ENCODE measurements at regions not wholly inside any gene's neighbourhood (a gene's known extent, or its start where the extent isn't known, plus 50 kb on each side); places are given as distances from the start of the nearest gene placed in this dataset.

DNA sequence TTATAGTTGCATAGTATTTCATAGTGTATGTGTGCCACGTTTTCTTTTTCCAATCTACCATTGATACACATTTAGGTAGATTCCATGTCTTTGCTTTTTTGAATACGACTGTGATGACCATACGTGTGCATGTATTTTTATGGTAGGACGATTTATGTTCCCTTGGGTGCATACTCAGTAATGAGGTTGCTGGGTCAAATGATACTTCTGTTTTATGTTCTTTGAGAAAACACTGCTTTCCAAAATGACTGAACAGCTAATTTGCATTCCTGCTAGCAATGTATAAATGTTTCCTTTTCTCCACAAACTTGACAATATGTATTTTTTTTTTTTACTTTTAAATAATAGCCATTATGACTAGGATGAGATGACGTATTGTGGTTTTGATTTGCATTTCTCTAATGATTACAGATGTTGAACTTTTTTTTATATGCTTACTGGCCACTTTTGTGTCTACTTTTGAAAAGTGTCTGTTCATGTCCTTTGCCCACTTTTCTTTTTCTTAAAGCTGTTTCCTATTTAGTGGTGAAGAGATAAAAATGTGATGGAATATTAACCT is 969.5 kb upstream of the NDST4 start:
- no peak for DNase-seq (ENCODE audit: low read depth, low spot score)
- ChIA-PET CTCF (no interaction called here), POLR2A (no interaction called here)
- Histone ChIP-seq H3K4me3 (ENCODE audit: low read depth, low read length) (no peak overlapping the region), H3K27ac (ENCODE audit: low read depth, low read length) (no peak overlapping the region), H3K9me3 (ENCODE audit: control insufficient read depth, insufficient read depth, low read length) (peaks cover 3% of the 10 kb centered on the region; the same call in 1 of the 2 replicates), H3K27me3 (ENCODE audit: control insufficient read depth, insufficient read depth, low read length) (no peaks in the 10 kb centered on the region)
- TF ChIP-seq, protein P1, sequence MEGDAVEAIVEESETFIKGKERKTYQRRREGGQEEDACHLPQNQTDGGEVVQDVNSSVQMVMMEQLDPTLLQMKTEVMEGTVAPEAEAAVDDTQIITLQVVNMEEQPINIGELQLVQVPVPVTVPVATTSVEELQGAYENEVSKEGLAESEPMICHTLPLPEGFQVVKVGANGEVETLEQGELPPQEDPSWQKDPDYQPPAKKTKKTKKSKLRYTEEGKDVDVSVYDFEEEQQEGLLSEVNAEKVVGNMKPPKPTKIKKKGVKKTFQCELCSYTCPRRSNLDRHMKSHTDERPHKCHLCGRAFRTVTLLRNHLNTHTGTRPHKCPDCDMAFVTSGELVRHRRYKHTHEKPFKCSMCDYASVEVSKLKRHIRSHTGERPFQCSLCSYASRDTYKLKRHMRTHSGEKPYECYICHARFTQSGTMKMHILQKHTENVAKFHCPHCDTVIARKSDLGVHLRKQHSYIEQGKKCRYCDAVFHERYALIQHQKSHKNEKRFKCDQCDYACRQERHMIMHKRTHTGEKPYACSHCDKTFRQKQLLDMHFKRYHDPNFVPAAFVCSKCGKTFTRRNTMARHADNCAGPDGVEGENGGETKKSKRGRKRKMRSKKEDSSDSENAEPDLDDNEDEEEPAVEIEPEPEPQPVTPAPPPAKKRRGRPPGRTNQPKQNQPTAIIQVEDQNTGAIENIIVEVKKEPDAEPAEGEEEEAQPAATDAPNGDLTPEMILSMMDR (IDR thresholded peaks at IDR 0.05; ENCODE audit: low read depth, low read length): no peak

DNA sequence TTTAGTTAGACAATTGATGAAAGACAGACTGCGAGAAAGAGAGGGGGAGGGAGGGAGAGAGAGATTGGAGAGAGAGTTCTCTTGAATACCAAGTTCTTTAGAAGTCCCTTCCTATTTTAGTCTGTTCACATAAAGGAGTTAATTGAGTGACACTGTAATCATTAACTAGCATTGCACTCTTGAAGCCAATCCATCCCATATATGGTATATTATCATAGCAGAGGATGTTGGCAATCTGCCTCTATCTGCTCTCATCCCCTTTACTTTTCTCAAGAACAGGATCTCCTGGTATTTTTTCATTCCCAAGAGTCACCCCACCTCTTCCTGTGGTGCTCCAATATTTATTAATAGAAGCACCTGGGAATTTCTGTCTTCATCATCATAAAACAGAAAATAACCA is 959.6 kb upstream of the NDST4 start:
- TF ChIP-seq, protein P1 (IDR thresholded peaks at IDR 0.05; ENCODE audit: low read depth, low read length): no peak
- POLR2A ChIA-PET: no interaction called here
- CTCF ChIA-PET: no interaction called here

DNA sequence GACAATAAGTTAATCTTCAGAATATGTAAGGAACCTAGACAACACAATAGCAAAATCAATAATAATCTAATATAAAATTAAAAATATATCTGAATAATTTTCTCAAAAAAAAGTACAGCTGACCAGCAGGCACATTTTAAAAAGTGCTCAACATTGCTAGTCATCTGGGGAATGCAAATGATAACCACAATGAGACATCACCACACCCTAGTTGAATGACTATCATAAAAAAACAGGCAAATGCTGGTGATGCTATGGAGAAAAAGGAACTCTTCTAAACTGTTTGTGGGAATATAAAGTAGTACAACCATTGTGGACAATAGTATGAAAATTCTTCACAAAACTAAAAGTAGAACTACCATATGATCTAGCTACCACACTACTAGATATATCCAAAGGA is 956.9 kb upstream of the NDST4 start:
- H3K27me3 ChIP-seq (ENCODE audit: control insufficient read depth, insufficient read depth, low read length): no peaks in the 10 kb centered on the region
- no peak overlapping the region for H3K4me3 ChIP-seq (ENCODE audit: low read depth, low read length)
- no peak overlapping the region for H3K27ac ChIP-seq (ENCODE audit: low read depth, low read length)
- no peak for DNase-seq (ENCODE audit: low read depth, low spot score)
- CTCF ChIA-PET: no interaction called here
- TF ChIP-seq, protein P1 (IDR thresholded peaks at IDR 0.05; ENCODE audit: low read depth, low read length): no peak
- POLR2A ChIA-PET: no interaction called here
- H3K9me3 ChIP-seq (ENCODE audit: control insufficient read depth, insufficient read depth, low read length): peaks cover 9% of the 10 kb centered on the region

More for the DNA sequence above, 959.6 kb upstream of the NDST4 start:
- no peaks in the 10 kb centered on the region for H3K27me3 ChIP-seq (ENCODE audit: control insufficient read depth, insufficient read depth, low read length)
- H3K4me3 ChIP-seq (ENCODE audit: low read depth, low read length): no peak overlapping the region
- no peak for DNase-seq (ENCODE audit: low read depth, low spot score)
- peaks cover 9% of the 10 kb centered on the region for H3K9me3 ChIP-seq (ENCODE audit: control insufficient read depth, insufficient read depth, low read length)
- no peak overlapping the region for H3K27ac ChIP-seq (ENCODE audit: low read depth, low read length)

DNA sequence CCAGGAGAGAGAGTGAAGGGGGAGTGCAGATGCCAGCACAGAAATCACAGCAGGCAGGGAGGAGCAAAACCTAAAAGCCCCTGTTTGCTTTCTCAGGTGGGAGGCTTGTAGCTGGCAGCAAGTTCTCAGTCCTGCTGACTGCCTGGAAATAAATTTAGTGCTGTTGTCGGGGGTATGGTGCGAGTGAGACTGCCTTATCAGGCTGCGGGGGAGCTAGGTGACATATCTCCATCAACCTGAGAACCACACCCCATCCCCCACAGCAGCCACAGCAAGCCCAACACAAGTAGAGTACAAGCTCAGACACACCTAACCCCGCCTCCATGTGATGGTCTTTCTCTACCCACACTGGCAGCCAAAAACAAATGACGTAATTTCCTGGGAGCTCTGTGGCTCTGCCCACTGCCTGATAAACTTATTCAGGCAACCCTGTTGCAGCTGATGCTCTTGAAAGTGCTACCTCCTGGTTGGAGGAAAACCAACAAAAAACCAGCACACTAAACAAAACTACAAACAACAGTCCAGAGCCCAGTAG is 953.4 kb upstream of the NDST4 start:
- H3K27me3 ChIP-seq (ENCODE audit: control insufficient read depth, insufficient read depth, low read length): no peaks in the 10 kb centered on the region
- DNase-seq (ENCODE audit: low read depth, low spot score): no peak
- no peak overlapping the region for H3K4me3 ChIP-seq (ENCODE audit: low read depth, low read length)
- ChIA-PET CTCF (no interaction called here), POLR2A (no interaction called here)
- H3K27ac ChIP-seq (ENCODE audit: low read depth, low read length): no peak overlapping the region
- TF ChIP-seq, protein P1 (IDR thresholded peaks at IDR 0.05; ENCODE audit: low read depth, low read length): no peak
- peaks cover 9% of the 10 kb centered on the region for H3K9me3 ChIP-seq (ENCODE audit: control insufficient read depth, insufficient read depth, low read length)

DNA sequence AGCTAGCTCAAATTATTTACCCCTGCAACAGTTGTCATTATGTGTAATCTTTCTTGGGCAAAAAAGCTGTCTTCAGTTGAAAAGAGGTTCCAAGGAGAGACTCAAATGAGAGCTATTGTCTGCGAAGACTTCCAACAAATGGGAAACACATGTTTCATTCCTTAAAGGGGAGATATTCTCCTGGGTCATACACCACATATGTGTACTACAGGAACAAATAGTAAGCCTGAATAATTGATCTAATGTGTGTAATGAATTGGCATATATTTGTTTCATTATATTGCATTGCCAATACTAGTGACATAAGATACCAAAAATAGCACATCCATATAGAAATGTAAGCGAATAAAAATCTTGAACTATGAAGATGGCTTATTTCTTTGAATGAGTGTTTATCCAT is 950.9 kb upstream of the NDST4 start:
- CTCF ChIA-PET: no interaction called here
- POLR2A ChIA-PET: no interaction called here
- TF ChIP-seq, protein P1 (IDR thresholded peaks at IDR 0.05; ENCODE audit: low read depth, low read length): no peak
- no peak for DNase-seq (ENCODE audit: low read depth, low spot score)
- no peaks in the 10 kb centered on the region for H3K27me3 ChIP-seq (ENCODE audit: control insufficient read depth, insufficient read depth, low read length)
- H3K27ac ChIP-seq (ENCODE audit: low read depth, low read length): no peak overlapping the region
- no peak overlapping the region for H3K4me3 ChIP-seq (ENCODE audit: low read depth, low read length)
- peaks cover 9% of the 10 kb centered on the region for H3K9me3 ChIP-seq (ENCODE audit: control insufficient read depth, insufficient read depth, low read length)

All from AG04450 (cell line).